Hematopoietic multipotent progenitor cell treated with erythropoietin and hydrocortisone succinate and interleukin-3 and kit ligand, for 15 days (in vitro differentiated cells): ENCODE measurements at regions not wholly inside any gene's neighbourhood (a gene's known extent, or its start where the extent isn't known, plus 50 kb on each side); places are given as distances from the start of the nearest gene placed in this dataset.

Source experiments
- DNase-seq: peaks from one replicate; pipeline ENCODE4 v3.0.0-alpha.2; 2015; ENCODE audit warnings: low spot score

- no peak for DNase-seq
Measured at GRCh38 chr5:38029397-38030065, 189.7 kb upstream of the GDNF start.

- DNase-seq = no peak
Measured at GRCh38 chr5:38023799-38024198, 184.0 kb upstream of the GDNF start.

- no peak for DNase-seq
Measured at GRCh38 chr5:38023371-38023770, 183.5 kb upstream of the GDNF start.

GRCh38 chr5:38022631-38023030 lies 182.8 kb upstream of the GDNF start:
- no peak for DNase-seq

- DNase-seq = no peak
Measured at GRCh38 chr5:38018016-38018415, 178.2 kb upstream of the GDNF start.

- no peak for DNase-seq
Measured at GRCh38 chr5:38013107-38013506, 173.3 kb upstream of the GDNF start.

GRCh38 chr5:38011668-38012188 lies 171.9 kb upstream of the GDNF start:
- DNase-seq = no peak

- DNase-seq = no peak
Measured at GRCh38 chr5:38009749-38010358, 170.0 kb upstream of the GDNF start.

- no peak for DNase-seq
Measured at GRCh38 chr5:38008198-38008597, 168.4 kb upstream of the GDNF start.

- DNase-seq = no peak
Measured at GRCh38 chr5:37999593-37999992, 159.8 kb upstream of the GDNF start.

- DNase-seq = no peak
Measured at GRCh38 chr5:37996918-37997317, 157.1 kb upstream of the GDNF start.

- no peak for DNase-seq
Measured at GRCh38 chr5:37994729-37995128, 154.9 kb upstream of the GDNF start.

- DNase-seq = no peak
Measured at GRCh38 chr5:37991301-37992299, 151.8 kb upstream of the GDNF start.

GRCh38 chr5:37989884-37990283 lies 150.0 kb upstream of the GDNF start:
- DNase-seq = no peak

GRCh38 chr5:37988454-37989046 lies 148.7 kb upstream of the GDNF start:
- no peak for DNase-seq

GRCh38 chr5:37984300-37984699 lies 144.5 kb upstream of the GDNF start:
- DNase-seq = no peak

- no peak for DNase-seq
Measured at GRCh38 chr5:37983463-37983862, 143.6 kb upstream of the GDNF start.

GRCh38 chr5:37979559-37979958 lies 139.7 kb upstream of the GDNF start:
- no peak for DNase-seq

GRCh38 chr5:37975531-37975930 lies 135.7 kb upstream of the GDNF start:
- no peak for DNase-seq

GRCh38 chr5:37971483-37972024 lies 131.7 kb upstream of the GDNF start:
- no peak for DNase-seq

GRCh38 chr5:37966871-37967270 lies 127.0 kb upstream of the GDNF start:
- no peak for DNase-seq

- no peak for DNase-seq
Measured at GRCh38 chr5:37966291-37966690, 126.5 kb upstream of the GDNF start.
